ENCODE measurements at regions not wholly inside any gene's neighbourhood (a gene's known extent, or its start where the extent isn't known, plus 50 kb on each side); places are given as distances from the start of the nearest gene placed in this dataset.

- ChIA-PET POLR2A (no interaction called here), CTCF (ENCODE audit: unreplicated experiment) (no interaction called here)
- H3K79me2 ChIP-seq (ENCODE audit: insufficient read depth, low read depth, low read length) = no peaks in the 10 kb centered on the region
Measured at GRCh38 chr5:141795421-141795820, 82.8 kb downstream of the PCDH1 start.

GRCh38 chr5:141793881-141794280 is 84.3 kb downstream of the PCDH1 start:
- no peak overlapping the region for H3K27ac ChIP-seq (ENCODE audit: low read depth, low read length, poor library complexity, severe bottlenecking)
- BruUV-seq (replicated peaks) = no TSS peak
- TF ChIP-seq EZH2phosphoT487 (IDR thresholded peaks at IDR 0.05; ENCODE audit: borderline replicate concordance, low read depth, low read length) (no peak), CTCF (conservative IDR thresholded peaks at IDR 0.05; ENCODE audit: low read length) (no peak)
- no peaks in the 10 kb centered on the region for H3K9me2 ChIP-seq (ENCODE audit: insufficient read depth, low read length)
- H3K4me1 ChIP-seq (ENCODE audit: insufficient read depth, low read length, poor library complexity, severe bottlenecking) = no peaks in the 10 kb centered on the region
- no peaks in the 10 kb centered on the region for H3K79me2 ChIP-seq (ENCODE audit: insufficient read depth, low read depth, low read length)
- no peaks in the 10 kb centered on the region for H3K36me3 ChIP-seq (ENCODE audit: insufficient read depth, low read length)
- no peak overlapping the region for H3K4me2 ChIP-seq (ENCODE audit: low read length)
- DNase-seq (ENCODE audit: low spot score) = no peak
- H3K4me3 ChIP-seq (ENCODE audit: low read depth, low read length, poor library complexity, severe bottlenecking) = no peak overlapping the region
- H3K9me3 ChIP-seq (ENCODE audit: low read length) = no peaks in the 10 kb centered on the region
- H4K20me1 ChIP-seq (ENCODE audit: insufficient read depth, low read length) = no peaks in the 10 kb centered on the region
- ChIA-PET CTCF (ENCODE audit: unreplicated experiment) (no interaction called here), POLR2A (interaction anchor here (0.6 to 0.7 kb wide), 3 partner anchors 13 to 277 kb away, joined by 3 to 5 read pairs (median 3); no protein-coding TSS in a partner anchor)
- H2AFZ ChIP-seq (ENCODE audit: low read length) = no peak overlapping the region
- intact Hi-C loops (cut with micrococcal nuclease; ENCODE audit: unreplicated experiment) = no loop called here

More at GRCh38 chr5:141795421-141795820, 82.8 kb downstream of the PCDH1 start:
- Histone ChIP-seq H3K36me3 (ENCODE audit: insufficient read depth, low read length) (no peaks in the 10 kb centered on the region), H3K9me3 (ENCODE audit: low read length) (no peaks in the 10 kb centered on the region), H3K27ac (ENCODE audit: low read depth, low read length, poor library complexity, severe bottlenecking) (no peak overlapping the region), H3K4me3 (ENCODE audit: low read depth, low read length, poor library complexity, severe bottlenecking) (no peak overlapping the region), H3K4me1 (ENCODE audit: insufficient read depth, low read length, poor library complexity, severe bottlenecking) (no peaks in the 10 kb centered on the region), H4K20me1 (ENCODE audit: insufficient read depth, low read length) (no peaks in the 10 kb centered on the region), H3K9me2 (ENCODE audit: insufficient read depth, low read length) (no peaks in the 10 kb centered on the region), H3K4me2 (ENCODE audit: low read length) (no peak overlapping the region), H2AFZ (ENCODE audit: low read length) (no peak overlapping the region)
- no peak for DNase-seq (ENCODE audit: low spot score)
- no TSS peak for BruUV-seq (replicated peaks)
- intact Hi-C loops (cut with micrococcal nuclease; ENCODE audit: unreplicated experiment) = no loop called here
- no peak for TF ChIP-seq CTCF (conservative IDR thresholded peaks at IDR 0.05; ENCODE audit: low read length)
- no peak for TF ChIP-seq EZH2phosphoT487 (IDR thresholded peaks at IDR 0.05; ENCODE audit: borderline replicate concordance, low read depth, low read length)

GRCh38 chr5:141793403-141793802 is 84.8 kb downstream of the PCDH1 start:
- no peaks in the 10 kb centered on the region for H3K9me3 ChIP-seq (ENCODE audit: low read length)
- no peaks in the 10 kb centered on the region for H3K4me1 ChIP-seq (ENCODE audit: insufficient read depth, low read length, poor library complexity, severe bottlenecking)
- POLR2A ChIA-PET = interaction anchor here (0.6 kb wide), 1 partner anchor 13 kb away, joined by 3 read pairs; no protein-coding TSS in a partner anchor
- BruUV-seq (replicated peaks) = no TSS peak
- H3K4me3 ChIP-seq (ENCODE audit: low read depth, low read length, poor library complexity, severe bottlenecking) = no peak overlapping the region
- H3K9me2 ChIP-seq (ENCODE audit: insufficient read depth, low read length) = no peaks in the 10 kb centered on the region
- no peak for DNase-seq (ENCODE audit: low spot score)
- H3K27ac ChIP-seq (ENCODE audit: low read depth, low read length, poor library complexity, severe bottlenecking) = no peak overlapping the region
- TF ChIP-seq CTCF (conservative IDR thresholded peaks at IDR 0.05; ENCODE audit: low read length) (no peak), EZH2phosphoT487 (IDR thresholded peaks at IDR 0.05; ENCODE audit: borderline replicate concordance, low read depth, low read length) (no peak)
- no peaks in the 10 kb centered on the region for H4K20me1 ChIP-seq (ENCODE audit: insufficient read depth, low read length)
- CTCF ChIA-PET (ENCODE audit: unreplicated experiment) = no interaction called here
- no peaks in the 10 kb centered on the region for H3K36me3 ChIP-seq (ENCODE audit: insufficient read depth, low read length)
- H3K4me2 ChIP-seq (ENCODE audit: low read length) = no peak overlapping the region
- intact Hi-C loops (cut with micrococcal nuclease; ENCODE audit: unreplicated experiment) = no loop called here
- H2AFZ ChIP-seq (ENCODE audit: low read length) = no peak overlapping the region
- no peaks in the 10 kb centered on the region for H3K79me2 ChIP-seq (ENCODE audit: insufficient read depth, low read depth, low read length)
